NCI-H345 treated with DMSO at 0.1 percent for 48 hours (cell line): ENCODE measurements at regions not wholly inside any gene's neighbourhood (a gene's known extent, or its start where the extent isn't known, plus 50 kb on each side); places are given as distances from the start of the nearest gene placed in this dataset.

ENCODE experiments used
- DNase-seq: peaks from one replicate; lab custom pipeline; 2025; ENCODE audit not compliant: unreplicated experiment; lab: John Stamatoyannopoulos, UW

- peak; percentile 42 for DNase-seq
Observed at GRCh38 chr4:111813555-111814140, 331.6 kb upstream of the FAM241A start.

DNA sequence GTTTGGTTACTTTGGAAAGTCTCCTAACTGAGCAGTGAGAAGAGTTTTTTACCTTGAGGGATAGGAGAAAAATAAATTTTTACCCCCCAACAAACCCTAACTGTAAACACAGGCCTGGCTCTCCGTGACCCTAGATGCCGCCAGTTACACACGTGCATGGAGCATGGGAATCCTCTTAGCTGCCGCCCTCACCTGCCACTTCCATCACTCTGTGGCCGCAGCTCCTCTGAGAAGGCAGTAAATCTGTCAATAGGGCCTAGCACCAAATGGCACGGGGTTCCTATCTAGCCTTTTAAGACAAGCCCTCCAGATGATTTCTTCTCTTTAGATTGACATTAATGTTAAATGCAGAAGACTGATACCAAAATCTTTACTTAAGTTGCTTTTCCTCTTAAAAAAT lies 330.3 kb upstream of the FAM241A start:
- no peak for DNase-seq

DNA sequence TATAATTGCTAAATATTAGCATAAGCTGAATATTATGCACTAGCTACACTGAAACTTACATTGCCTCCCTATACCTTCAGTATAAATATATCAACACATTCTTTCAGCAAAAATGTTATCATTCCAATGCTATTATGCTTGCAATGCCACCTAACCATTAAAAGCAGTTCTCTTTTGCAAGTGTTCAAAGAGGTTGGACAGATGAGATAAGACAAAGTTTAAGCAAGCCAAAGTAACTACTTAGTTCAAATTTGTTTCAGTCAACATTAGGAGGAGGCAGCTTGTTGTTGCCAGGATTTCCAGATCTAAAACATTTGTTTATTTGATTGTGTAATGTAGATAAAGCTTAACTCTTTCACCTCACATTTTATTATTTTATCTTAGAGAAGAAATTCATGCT lies 323.9 kb upstream of the FAM241A start:
- no peak for DNase-seq

GRCh38 chr4:111836601-111837000 lies 308.7 kb upstream of the FAM241A start:
- DNase-seq: no peak

GRCh38 chr4:111837761-111838160 lies 307.5 kb upstream of the FAM241A start:
- DNase-seq: no peak

DNA sequence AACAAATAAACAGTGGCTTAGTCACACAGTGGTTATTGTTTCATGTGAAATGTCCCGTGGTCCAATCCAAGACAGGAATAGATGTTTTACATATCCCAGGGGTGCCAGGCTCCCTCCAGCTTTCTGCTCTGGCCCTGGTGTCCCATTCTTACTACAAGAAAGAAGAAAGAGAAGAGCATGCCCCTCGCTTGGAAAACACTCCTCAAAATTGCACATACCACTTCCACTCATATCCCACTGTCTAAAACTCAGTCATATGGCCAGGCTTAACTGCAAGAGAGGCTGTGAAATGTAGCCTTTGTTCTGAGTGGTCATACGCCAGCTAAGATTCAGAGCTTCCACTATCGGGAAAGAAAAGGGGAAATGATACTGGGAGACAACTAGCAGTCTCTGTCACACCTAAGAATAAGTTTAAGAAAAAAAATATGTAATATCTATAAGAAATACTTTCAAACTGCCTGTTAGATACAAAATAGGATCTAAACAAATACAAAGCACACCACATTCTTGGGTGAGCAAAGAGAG lies 306.8 kb upstream of the FAM241A start:
- no peak for DNase-seq

- no peak for DNase-seq
Observed at GRCh38 chr4:111839141-111839540, 306.1 kb upstream of the FAM241A start.

GRCh38 chr4:111842336-111842735 lies 302.9 kb upstream of the FAM241A start:
- no peak for DNase-seq

DNA sequence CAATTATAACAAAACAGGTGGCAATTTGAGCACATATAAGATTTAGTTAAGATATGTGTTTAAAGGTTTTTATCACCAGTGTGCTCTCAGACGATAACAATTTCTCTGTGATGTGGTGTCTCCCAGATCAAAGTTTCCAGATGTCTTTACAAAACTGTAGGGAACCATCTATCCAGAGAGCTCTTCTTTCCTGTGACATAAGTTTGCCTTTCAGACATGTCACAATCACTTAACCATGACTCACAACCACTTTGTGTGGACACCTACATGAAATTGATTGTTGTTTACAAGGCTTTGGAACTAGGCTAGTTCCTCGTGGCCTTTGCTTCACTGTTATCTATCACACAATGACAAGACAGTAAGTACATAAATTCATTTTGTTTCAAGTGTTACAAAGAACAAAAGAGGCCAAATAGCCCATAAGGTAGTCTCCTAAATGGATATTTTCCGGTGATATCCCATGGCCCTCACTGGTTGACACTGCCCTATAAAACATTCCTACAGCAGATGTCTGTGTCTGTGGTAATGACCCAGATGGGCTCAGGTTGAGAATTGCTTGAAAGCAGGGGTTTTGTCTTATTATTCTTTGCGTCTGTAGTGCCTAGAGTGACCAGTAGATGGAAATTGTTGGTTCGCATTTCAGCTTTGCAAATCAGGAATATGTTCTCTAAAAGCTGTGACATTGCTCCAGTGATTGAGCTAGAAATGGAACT lies 297.8 kb upstream of the FAM241A start:
- no peak for DNase-seq

- DNase-seq: no peak
Observed at GRCh38 chr4:111849746-111850284, 295.4 kb upstream of the FAM241A start.

- peak; percentile 20 for DNase-seq
Observed at GRCh38 chr4:111854494-111855087, 290.7 kb upstream of the FAM241A start.

DNA sequence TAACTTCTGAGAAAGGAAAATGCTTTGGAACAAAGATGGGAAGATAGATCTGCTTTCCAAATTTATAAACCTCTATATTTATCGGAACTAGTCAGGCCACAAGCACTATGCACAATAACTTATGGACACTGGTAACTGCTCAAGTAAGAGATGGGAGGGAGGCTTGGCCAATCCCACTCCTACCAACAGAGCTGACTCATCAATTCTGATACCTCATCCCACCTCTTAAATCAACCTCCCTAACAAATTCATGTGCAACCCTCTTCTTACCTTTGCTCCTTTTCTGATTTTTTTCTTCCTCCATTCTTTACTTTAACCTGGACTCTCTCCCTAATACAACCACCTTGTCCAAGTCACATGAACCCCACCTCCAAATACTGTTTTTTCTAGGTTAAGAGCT lies 289.9 kb upstream of the FAM241A start:
- no peak for DNase-seq

DNA sequence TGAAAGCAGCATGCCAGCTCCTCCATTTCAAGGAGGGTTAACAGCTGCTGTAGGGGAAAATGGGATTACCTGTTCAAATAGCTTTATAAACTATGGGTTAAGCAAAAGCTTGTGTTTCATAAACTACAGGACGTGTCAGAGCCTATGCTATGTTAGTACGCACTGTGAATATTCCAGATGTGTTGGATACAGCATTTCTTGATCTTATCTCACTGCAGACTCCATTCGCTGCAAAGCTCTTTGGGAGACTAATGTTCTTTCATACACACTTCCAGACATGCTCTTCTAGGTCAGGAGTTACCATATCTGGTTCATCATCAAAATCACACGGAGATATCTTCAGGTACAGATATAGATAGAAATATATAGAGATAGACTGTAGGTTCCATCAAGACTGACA lies 281.2 kb upstream of the FAM241A start:
- no peak for DNase-seq

GRCh38 chr4:111869339-111869738 lies 275.9 kb upstream of the FAM241A start:
- no peak for DNase-seq

DNA sequence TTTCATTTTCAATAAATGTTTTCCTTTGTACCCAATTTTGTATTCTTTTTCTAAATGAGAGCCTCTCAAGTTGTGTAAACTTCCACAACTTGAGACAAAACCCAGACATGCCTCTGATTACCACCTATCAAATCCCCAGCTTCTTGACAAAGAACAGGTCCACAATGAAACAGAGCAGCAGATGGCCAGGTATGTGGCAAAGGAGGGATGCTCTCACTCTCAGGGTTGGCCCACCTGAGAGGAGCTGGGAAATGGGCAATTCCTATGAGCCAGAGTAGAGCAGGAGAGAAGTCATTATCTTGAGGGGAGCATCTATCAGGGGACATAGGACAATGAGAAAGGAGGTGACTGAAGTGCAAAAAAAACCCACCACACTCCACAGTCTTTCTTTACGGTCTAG lies 273.5 kb upstream of the FAM241A start:
- DNase-seq: no peak

DNA sequence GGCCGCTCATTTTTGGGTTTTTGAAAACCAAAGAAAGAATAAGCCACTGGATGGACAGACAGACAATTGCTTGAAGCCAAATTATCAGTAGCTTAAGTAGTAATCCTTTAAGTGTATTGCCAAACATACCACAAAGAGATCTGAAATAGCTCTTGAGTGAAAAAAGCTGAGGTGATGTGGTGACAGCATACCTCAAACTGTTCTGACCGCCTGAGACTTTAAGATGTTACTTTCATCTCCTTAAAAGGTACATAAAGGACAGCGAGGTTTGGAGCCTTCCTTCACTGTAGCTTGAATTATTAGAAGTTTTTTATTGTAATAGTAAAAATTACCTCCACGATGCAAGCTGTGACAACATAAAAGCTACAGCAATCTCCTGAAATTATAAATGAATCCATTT lies 271.5 kb upstream of the FAM241A start:
- no peak for DNase-seq

- DNase-seq: no peak
Observed at GRCh38 chr4:111879539-111879938, 265.7 kb upstream of the FAM241A start.

DNA sequence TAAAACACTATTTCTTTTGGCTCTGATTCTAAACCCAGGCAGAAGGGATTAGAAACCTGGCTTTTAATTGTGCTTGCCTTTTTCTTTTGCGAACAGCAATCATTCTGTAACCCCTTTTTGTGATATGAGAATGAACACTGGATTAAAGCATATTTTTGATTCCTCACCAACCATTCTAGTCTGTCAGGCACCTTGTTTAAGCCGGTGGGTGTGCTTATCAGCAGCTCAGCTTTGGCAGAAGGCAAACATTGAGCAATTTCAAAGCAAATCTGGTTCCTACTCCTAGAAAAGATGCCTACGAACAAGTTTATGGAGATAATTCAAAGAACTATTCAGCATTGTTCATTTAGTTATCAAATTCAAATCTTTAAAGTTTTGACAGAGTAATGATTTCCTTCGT lies 265.1 kb upstream of the FAM241A start:
- DNase-seq: no peak

DNA sequence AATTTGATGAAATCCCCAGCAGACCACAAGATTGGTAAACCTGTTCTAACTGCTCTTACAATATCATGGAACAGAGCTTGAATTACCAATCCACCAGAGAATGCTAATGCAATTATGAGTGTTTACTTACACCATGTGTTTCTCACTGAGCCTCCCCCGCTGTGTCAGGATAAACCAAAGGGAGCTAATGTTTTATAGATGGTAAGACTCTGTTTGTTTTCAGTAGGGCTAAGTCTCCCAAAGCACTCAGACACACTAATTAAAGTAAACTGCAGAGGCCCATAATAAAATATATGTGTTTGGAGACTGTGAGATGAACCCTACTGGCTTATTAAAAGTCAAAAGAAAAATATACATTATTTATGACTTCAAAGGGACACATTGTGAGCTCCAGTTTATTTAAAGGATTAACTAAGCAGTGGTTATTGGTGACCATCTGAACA lies 261.7 kb upstream of the FAM241A start:
- DNase-seq: peak; percentile 36

- DNase-seq: no peak
Observed at GRCh38 chr4:111890412-111890811, 254.8 kb upstream of the FAM241A start.

- no peak for DNase-seq
Observed at GRCh38 chr4:111905511-111905910, 239.7 kb upstream of the FAM241A start.

GRCh38 chr4:111919639-111920038 lies 225.6 kb upstream of the FAM241A start:
- DNase-seq: no peak
